ENCODE measurements at regions not wholly inside any gene's neighbourhood (a gene's known extent, or its start where the extent isn't known, plus 50 kb on each side); places are given as distances from the start of the nearest gene placed in this dataset.

DNA sequence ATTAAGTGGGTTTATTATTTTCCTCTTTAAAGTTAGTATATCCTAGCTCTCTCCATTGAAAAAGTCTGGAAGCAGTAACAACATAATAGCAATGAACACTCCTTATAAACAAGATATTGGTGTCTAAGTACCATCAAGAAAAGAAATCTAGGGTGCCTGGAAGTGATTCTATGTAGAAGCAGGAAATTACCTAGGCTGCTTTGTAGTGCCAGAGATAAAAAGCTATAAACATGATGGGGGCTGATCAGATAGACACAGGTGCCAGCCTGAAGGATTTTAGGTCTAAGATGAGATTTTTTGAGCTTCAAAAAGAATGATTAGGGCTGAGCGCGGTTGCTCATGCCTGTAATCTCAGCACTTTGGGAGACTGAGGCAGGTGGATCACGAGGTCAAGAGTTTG lies 1179.3 kb upstream of the CDH9 start:
- DNase-seq (ENCODE audit: low read depth in 2 of 2) = no peak
- no peak overlapping the region for H3K9ac ChIP-seq (ENCODE audit: insufficient read depth, low read length)
- H3K4me3 ChIP-seq (replicated peaks in 1 of 4; ENCODE audit: control extremely low read depth in 1 of 4, insufficient read depth in 1 of 4, low read depth in 3 of 4, low read length in 4 of 4) = no peak overlapping the region
- no peak overlapping the region for H2AFZ ChIP-seq (ENCODE audit: low read length)
- no peaks in the 10 kb centered on the region for H4K20me1 ChIP-seq (ENCODE audit: control insufficient read depth, extremely low read depth, insufficient read depth, low read length)
- H3K27ac ChIP-seq (ENCODE audit: insufficient read depth, low read length) = no peak overlapping the region
- H3K9me3 ChIP-seq (ENCODE audit: control insufficient read depth, insufficient read depth, low read depth, low read length) = no peaks in the 10 kb centered on the region
- H3K36me3 ChIP-seq (ENCODE audit: control insufficient read depth, insufficient read depth, low read length) = no peaks in the 10 kb centered on the region
- TF ChIP-seq, protein P1, sequence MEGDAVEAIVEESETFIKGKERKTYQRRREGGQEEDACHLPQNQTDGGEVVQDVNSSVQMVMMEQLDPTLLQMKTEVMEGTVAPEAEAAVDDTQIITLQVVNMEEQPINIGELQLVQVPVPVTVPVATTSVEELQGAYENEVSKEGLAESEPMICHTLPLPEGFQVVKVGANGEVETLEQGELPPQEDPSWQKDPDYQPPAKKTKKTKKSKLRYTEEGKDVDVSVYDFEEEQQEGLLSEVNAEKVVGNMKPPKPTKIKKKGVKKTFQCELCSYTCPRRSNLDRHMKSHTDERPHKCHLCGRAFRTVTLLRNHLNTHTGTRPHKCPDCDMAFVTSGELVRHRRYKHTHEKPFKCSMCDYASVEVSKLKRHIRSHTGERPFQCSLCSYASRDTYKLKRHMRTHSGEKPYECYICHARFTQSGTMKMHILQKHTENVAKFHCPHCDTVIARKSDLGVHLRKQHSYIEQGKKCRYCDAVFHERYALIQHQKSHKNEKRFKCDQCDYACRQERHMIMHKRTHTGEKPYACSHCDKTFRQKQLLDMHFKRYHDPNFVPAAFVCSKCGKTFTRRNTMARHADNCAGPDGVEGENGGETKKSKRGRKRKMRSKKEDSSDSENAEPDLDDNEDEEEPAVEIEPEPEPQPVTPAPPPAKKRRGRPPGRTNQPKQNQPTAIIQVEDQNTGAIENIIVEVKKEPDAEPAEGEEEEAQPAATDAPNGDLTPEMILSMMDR (conservative IDR thresholded peaks at IDR 0.05 in 1 of 2, IDR thresholded peaks at IDR 0.05 in 1 of 2; ENCODE audit: low read depth in 1 of 2, low read length in 2 of 2) = no peak
- no peak for TF ChIP-seq EZH2 (IDR thresholded peaks at IDR 0.05; ENCODE audit: low read length, missing control alignments)
- H3K4me2 ChIP-seq (ENCODE audit: extremely low read depth, insufficient read depth, low read length) = no peak overlapping the region
- H3K79me2 ChIP-seq (ENCODE audit: control insufficient read depth, insufficient read depth, low read length) = no peaks in the 10 kb centered on the region
- no peaks in the 10 kb centered on the region for H3K4me1 ChIP-seq (ENCODE audit: control insufficient read depth, extremely low read depth, insufficient read depth, low read length)
- no peaks in the 10 kb centered on the region for H3K27me3 ChIP-seq (ENCODE audit: control insufficient read depth, insufficient read depth, low read length)

DNA sequence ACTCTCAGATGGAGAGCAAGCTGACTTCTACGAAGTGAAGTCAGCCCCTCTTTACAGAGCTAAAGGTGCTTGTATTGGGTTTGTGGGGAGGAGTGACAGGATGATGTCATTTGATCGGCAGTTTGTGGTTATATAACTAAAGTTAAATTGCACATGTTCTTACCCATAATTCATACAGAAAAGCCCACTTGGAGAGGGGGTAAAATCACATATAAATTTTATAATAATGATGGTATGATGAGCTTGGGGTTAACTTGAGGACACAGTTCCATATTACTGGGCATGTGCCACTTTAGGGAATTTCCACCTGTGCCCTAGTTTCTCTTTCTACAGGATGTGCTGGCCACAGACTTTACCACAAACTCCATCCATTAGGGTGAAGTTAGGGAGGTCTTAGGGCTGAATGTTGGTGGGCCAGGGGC lies 1178.6 kb upstream of the CDH9 start:
- Histone ChIP-seq H3K4me1 (ENCODE audit: control insufficient read depth, extremely low read depth, insufficient read depth, low read length) (no peaks in the 10 kb centered on the region), H3K36me3 (ENCODE audit: control insufficient read depth, insufficient read depth, low read length) (no peaks in the 10 kb centered on the region), H3K9me3 (ENCODE audit: control insufficient read depth, insufficient read depth, low read depth, low read length) (no peaks in the 10 kb centered on the region), H3K27ac (ENCODE audit: insufficient read depth, low read length) (no peak overlapping the region), H3K4me2 (ENCODE audit: extremely low read depth, insufficient read depth, low read length) (no peak overlapping the region), H2AFZ (ENCODE audit: low read length) (no peak overlapping the region), H3K9ac (ENCODE audit: insufficient read depth, low read length) (no peak overlapping the region), H3K27me3 (ENCODE audit: control insufficient read depth, insufficient read depth, low read length) (no peaks in the 10 kb centered on the region), H3K79me2 (ENCODE audit: control insufficient read depth, insufficient read depth, low read length) (no peaks in the 10 kb centered on the region), H3K4me3 (replicated peaks in 1 of 4; ENCODE audit: control extremely low read depth in 1 of 4, insufficient read depth in 1 of 4, low read depth in 3 of 4, low read length in 4 of 4) (no peak overlapping the region), H4K20me1 (ENCODE audit: control insufficient read depth, extremely low read depth, insufficient read depth, low read length) (no peaks in the 10 kb centered on the region)
- no peak for TF ChIP-seq EZH2 (IDR thresholded peaks at IDR 0.05; ENCODE audit: low read length, missing control alignments)
- TF ChIP-seq, protein P1 (conservative IDR thresholded peaks at IDR 0.05 in 1 of 2, IDR thresholded peaks at IDR 0.05 in 1 of 2; ENCODE audit: low read depth in 1 of 2, low read length in 2 of 2) = no peak
- DNase-seq (ENCODE audit: low read depth in 2 of 2) = no peak

DNA sequence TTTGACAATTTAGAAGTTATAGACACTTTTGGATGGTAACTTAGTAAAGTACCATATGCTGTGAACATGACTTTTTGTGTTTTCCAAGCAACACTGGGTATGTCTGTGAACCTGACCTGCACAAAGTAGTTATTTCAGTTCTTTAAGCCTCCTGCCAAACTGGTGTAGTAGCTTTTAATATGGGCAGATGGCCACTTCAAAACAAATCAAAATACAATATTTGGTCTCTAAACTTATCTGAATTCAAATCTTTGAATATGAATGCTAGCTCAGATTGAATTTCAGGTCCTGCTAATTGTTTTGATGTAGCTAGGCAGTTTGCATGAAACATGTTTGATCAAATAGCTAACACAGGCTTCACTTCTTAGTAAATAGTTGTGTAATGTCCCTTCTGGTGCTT lies 1176.7 kb upstream of the CDH9 start:
- H3K27me3 ChIP-seq (ENCODE audit: control insufficient read depth, insufficient read depth, low read length) = no peaks in the 10 kb centered on the region
- no peaks in the 10 kb centered on the region for H3K9me3 ChIP-seq (ENCODE audit: control insufficient read depth, insufficient read depth, low read depth, low read length)
- no peak overlapping the region for H2AFZ ChIP-seq (ENCODE audit: low read length)
- H3K36me3 ChIP-seq (ENCODE audit: control insufficient read depth, insufficient read depth, low read length) = no peaks in the 10 kb centered on the region
- H3K27ac ChIP-seq (ENCODE audit: insufficient read depth, low read length) = no peak overlapping the region
- H4K20me1 ChIP-seq (ENCODE audit: control insufficient read depth, extremely low read depth, insufficient read depth, low read length) = no peaks in the 10 kb centered on the region
- no peak overlapping the region for H3K4me2 ChIP-seq (ENCODE audit: extremely low read depth, insufficient read depth, low read length)
- TF ChIP-seq EZH2 (IDR thresholded peaks at IDR 0.05; ENCODE audit: low read length, missing control alignments) = no peak
- no peak overlapping the region for H3K4me3 ChIP-seq (replicated peaks in 1 of 4; ENCODE audit: control extremely low read depth in 1 of 4, insufficient read depth in 1 of 4, low read depth in 3 of 4, low read length in 4 of 4)
- no peak for DNase-seq (ENCODE audit: low read depth in 2 of 2)
- no peak overlapping the region for H3K9ac ChIP-seq (ENCODE audit: insufficient read depth, low read length)
- H3K79me2 ChIP-seq (ENCODE audit: control insufficient read depth, insufficient read depth, low read length) = no peaks in the 10 kb centered on the region
- H3K4me1 ChIP-seq (ENCODE audit: control insufficient read depth, extremely low read depth, insufficient read depth, low read length) = no peaks in the 10 kb centered on the region

Measured in fibroblast of lung (primary cell).